ENCODE measurements at regions not wholly inside any gene's neighbourhood (a gene's known extent, or its start where the extent isn't known, plus 50 kb on each side); places are given as distances from the start of the nearest gene placed in this dataset.

DNA sequence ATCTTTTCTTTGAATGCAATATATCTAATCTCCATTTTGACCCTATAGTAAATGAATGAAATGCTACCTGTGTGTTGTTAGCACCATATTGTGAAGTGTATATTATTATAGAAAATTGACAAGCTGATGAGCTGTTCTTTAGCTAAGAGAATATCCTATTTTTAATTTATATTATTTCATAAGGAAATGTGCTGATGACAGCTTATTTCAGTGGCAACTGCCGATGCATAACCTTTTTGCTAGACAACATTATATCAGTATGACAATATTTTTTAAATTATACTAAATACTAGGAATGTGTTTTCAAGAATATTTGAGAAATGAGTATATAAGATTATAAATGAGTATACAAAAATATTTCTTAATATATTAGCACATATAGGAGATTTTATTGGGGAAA is 573.1 kb downstream of the ZNF608 start:
- Histone ChIP-seq H3K14ac (ENCODE audit: insufficient read depth, low read length) (no peak overlapping the region), H2AFZ (ENCODE audit: low read length) (no peak overlapping the region), H4K5ac (ENCODE audit: insufficient read length, low read depth, low read length) (no peak overlapping the region), H3K4me2 (ENCODE audit: insufficient read depth, insufficient read length, low read length) (no peak overlapping the region), H4K20me1 (ENCODE audit: control insufficient read depth, insufficient read depth, insufficient read length) (no peaks in the 10 kb centered on the region), H2BK5ac (ENCODE audit: insufficient read length, low read length) (no peak overlapping the region), H2BK12ac (ENCODE audit: insufficient read length, low read depth, low read length) (no peak overlapping the region), H2BK15ac (ENCODE audit: low read depth, low read length) (no peak overlapping the region), H2AK5ac (ENCODE audit: insufficient read length, low read length) (no peak overlapping the region), H3K4ac (ENCODE audit: low read depth, low read length) (no peak overlapping the region), H3T11ph (ENCODE audit: low read length) (no peak overlapping the region), H3K18ac (ENCODE audit: insufficient read length, low read depth, low read length) (no peak overlapping the region), H3K27ac (ENCODE audit: insufficient read length, low read depth, low read length) (no peak overlapping the region), H2BK120ac (ENCODE audit: low read depth, low read length, poor library complexity, severe bottlenecking) (no peak overlapping the region), H2BK20ac (ENCODE audit: low read depth, low read length, poor library complexity, severe bottlenecking) (no peak overlapping the region), H3K4me1 (ENCODE audit: insufficient read depth, low read length) (no peaks in the 10 kb centered on the region), H3K23me2 (ENCODE audit: insufficient read length, low read depth, low read length, poor library complexity, severe bottlenecking) (no peaks in the 10 kb centered on the region), H3K79me1 (ENCODE audit: insufficient read depth, low read depth, low read length, poor library complexity, severe bottlenecking) (no peaks in the 10 kb centered on the region), H3K56ac (ENCODE audit: insufficient read length, low read depth, low read length) (no peak overlapping the region), H3K9ac (ENCODE audit: extremely low read depth, insufficient read length, low read length) (no peak overlapping the region), H3K79me2 (ENCODE audit: insufficient read depth, low read length) (no peaks in the 10 kb centered on the region), H3K23ac (ENCODE audit: insufficient read length, low read depth, low read length) (no peak overlapping the region), H3K9me3 (ENCODE audit: control insufficient read depth, low read depth, low read length) (peaks cover 9% of the 10 kb centered on the region), H3K27me3 (ENCODE audit: insufficient read depth, low read length) (no peaks in the 10 kb centered on the region), H4K8ac (replicated peaks; ENCODE audit: insufficient read length, low read depth, low read length) (no peak overlapping the region), H4K91ac (ENCODE audit: insufficient read length, low read depth, low read length) (no peak overlapping the region)
- no peak for TF ChIP-seq CTCF (conservative IDR thresholded peaks at IDR 0.05)
- Mint-ChIP-seq H3K4me3 (no peak overlapping the region), H3K9me3 (peaks cover 44 to 49% of the 10 kb centered on the region in 2 experiments), H3K27ac (no peak overlapping the region), H3K36me3 (ENCODE audit: insufficient read depth in 1 of 3, low read depth in 3 of 3) (peaks cover 28 to 55% (median 36%) of the 10 kb centered on the region in 3 experiments), H3K4me1 (peaks cover 14 to 15% of the 10 kb centered on the region in 2 experiments), H3K27me3 (ENCODE audit: low read depth) (no peaks in the 10 kb centered on the region)
- DNase-seq = no peak
- no CpG with 5 or more reads among the region's 1 CpG for WGBS (ENCODE audit: extremely low coverage, insufficient read length, low lambda C conversion rate)
